Sigmoid colon (tissue), 6 donors: ENCODE measurements at regions not wholly inside any gene's neighbourhood (a gene's known extent, or its start where the extent isn't known, plus 50 kb on each side); places are given as distances from the start of the nearest gene placed in this dataset.

ENCODE experiments used
- DNase-seq: peaks from one replicate; pipeline ENCODE4 v3.0.0-alpha.2; 2019
- H3K27ac ChIP-seq, 4 donors: fragments of 200-600 bp; sonication (generic); one replicate each; pipeline ENCODE4 v1.5.1; 2016 to 2019; ENCODE audit warnings: mild to moderate bottlenecking in 1 of 4
- H3K27me3 ChIP-seq, 3 donors: fragments of 200-600 bp; sonication (generic); one replicate each; pipeline ENCODE4 v1.5.1; 2019; ENCODE audit warnings: mild to moderate bottlenecking in 1 of 3
- H3K36me3 ChIP-seq, 4 donors: fragments of 200-600 bp; sonication (generic); one replicate each; pipeline ENCODE4 v1.5.1; 2016 to 2019
- H3K4me1 ChIP-seq, 4 donors: fragments of 200-600 bp; sonication (generic); one replicate each; pipeline ENCODE4 v1.5.1; 2017 to 2019
- H3K4me3 ChIP-seq, 4 donors: fragments of 200-600 bp; sonication (generic); one replicate each; pipeline ENCODE4 v1.5.1; 2017 to 2019; ENCODE audit warnings: mild to moderate bottlenecking in 2 of 4, moderate library complexity in 1 of 4
- H3K9me3 ChIP-seq, 4 donors: fragments of 200-600 bp in 3 of 4; sonication (generic) in 3 of 4; one replicate each; pipeline versions ENCODE4 v1.5.1 to v1.6.1; 2013 to 2019
- CTCF ChIP-seq, 4 experiments: fragments of 450-650 bp in 3 of 4; fragments of 200-600 bp in 1 of 4; IDR thresholded peaks; one replicate each; pipeline ENCODE4 v1.5.1; 2016 to 2019; ENCODE audit warnings: antibody characterized with exemption in 4 of 4, mild to moderate bottlenecking in 3 of 4, moderate library complexity in 2 of 4
- EP300 ChIP-seq, 4 donors: sonication (generic); formaldehyde crosslinking; IDR thresholded peaks; one replicate each; pipeline ENCODE4 v1.6.1; 2017; ENCODE audit warnings: antibody characterized with exemption in 4 of 4
- POLR2A ChIP-seq, 2 donors: fragments of 450-650 bp; IDR thresholded peaks; one replicate each; pipeline ENCODE4 v1.6.1; 2016; ENCODE audit warnings: antibody characterized with exemption in 2 of 2, mild to moderate bottlenecking in 2 of 2, moderate library complexity in 2 of 2
- POLR2AphosphoS5 ChIP-seq, 4 donors: sonication (generic); formaldehyde crosslinking; IDR thresholded peaks; one replicate each; pipeline ENCODE4 v1.6.1; 2017; ENCODE audit warnings: antibody characterized with exemption in 4 of 4
- WGBS, 2 donors: extraction: QIAGEN DNeasy Blood & Tissue Kit; methylation state at CpG; one replicate each; pipeline ENCODE4 v1.1.7; 2013; 5-methylcytosine and 5-hydroxymethylcytosine counted together
- intact Hi-C: fragments of 100-400 bp; cut with DNase I; formaldehyde crosslinking; loops from one replicate; pipeline ENCODE4 v1.15.1; 2023
- donor health status: healthy with polysubstance abuse.
- donor health status: healthy.

- H3K4me3 ChIP-seq = no peak overlapping the region
- H3K36me3 ChIP-seq = no peaks in the 10 kb centered on the region
- H3K4me1 ChIP-seq = no peaks in the 10 kb centered on the region
- H3K27ac ChIP-seq = no peak overlapping the region
- WGBS, 2 donors = 85 to 88% methylated on average over 3 of the region's 3 CpGs
- no peaks in the 10 kb centered on the region for H3K27me3 ChIP-seq
- intact Hi-C loops = no loop called here
- H3K9me3 ChIP-seq = no peaks in the 10 kb centered on the region
- TF ChIP-seq CTCF (IDR thresholded peaks at IDR 0.05) (no peak), EP300 (IDR thresholded peaks at IDR 0.05) (no peak), POLR2AphosphoS5 (IDR thresholded peaks at IDR 0.05) (no peak), POLR2A (IDR thresholded peaks at IDR 0.05) (no peak)
- DNase-seq = no peak
Observed at GRCh38 chr3:117752984-117753717, 1043.6 kb downstream of the TUSC7 start.

- DNase-seq = no peak
- Histone ChIP-seq H3K4me3 (no peak overlapping the region), H3K36me3 (no peaks in the 10 kb centered on the region), H3K27me3 (no peaks in the 10 kb centered on the region), H3K9me3 (no peaks in the 10 kb centered on the region), H3K4me1 (no peaks in the 10 kb centered on the region), H3K27ac (no peak overlapping the region)
- TF ChIP-seq CTCF (IDR thresholded peaks at IDR 0.05) = no peak
- no peak for TF ChIP-seq POLR2A (IDR thresholded peaks at IDR 0.05)
- no peak for TF ChIP-seq POLR2AphosphoS5 (IDR thresholded peaks at IDR 0.05)
- no peak for TF ChIP-seq EP300 (IDR thresholded peaks at IDR 0.05)
- 49 to 76% methylated on average over 2 of the region's 2 CpGs for WGBS, 2 donors
- intact Hi-C loops = no loop called here
Observed at GRCh38 chr3:117754058-117754457, 1044.5 kb downstream of the TUSC7 start.

GRCh38 chr3:117754841-117755240 lies 1045.3 kb downstream of the TUSC7 start:
- TF ChIP-seq POLR2AphosphoS5 (IDR thresholded peaks at IDR 0.05) (no peak), CTCF (IDR thresholded peaks at IDR 0.05) (no peak), EP300 (IDR thresholded peaks at IDR 0.05) (no peak), POLR2A (IDR thresholded peaks at IDR 0.05) (no peak)
- Histone ChIP-seq H3K4me1 (no peaks in the 10 kb centered on the region), H3K9me3 (no peaks in the 10 kb centered on the region), H3K36me3 (no peaks in the 10 kb centered on the region), H3K27me3 (no peaks in the 10 kb centered on the region), H3K4me3 (no peak overlapping the region), H3K27ac (no peak overlapping the region)
- no peak for DNase-seq
- intact Hi-C loops = no loop called here
- 26 to 80% methylated on average over 2 of the region's 2 CpGs for WGBS, 2 donors

GRCh38 chr3:117756563-117756962 lies 1047.0 kb downstream of the TUSC7 start:
- H3K9me3 ChIP-seq = no peaks in the 10 kb centered on the region
- H3K27ac ChIP-seq = no peak overlapping the region
- no peaks in the 10 kb centered on the region for H3K36me3 ChIP-seq
- DNase-seq = no peak
- no peak for TF ChIP-seq CTCF (IDR thresholded peaks at IDR 0.05)
- TF ChIP-seq EP300 (IDR thresholded peaks at IDR 0.05) = no peak
- TF ChIP-seq POLR2AphosphoS5 (IDR thresholded peaks at IDR 0.05) = no peak
- no peak for TF ChIP-seq POLR2A (IDR thresholded peaks at IDR 0.05)
- intact Hi-C loops = no loop called here
- WGBS, 2 donors = 39 to 54% methylated on average over 3 of the region's 3 CpGs
- H3K4me1 ChIP-seq = peaks cover 0 to under 1% (median under 1%) of the 10 kb centered on the region in 4 donors
- no peaks in the 10 kb centered on the region for H3K27me3 ChIP-seq
- H3K4me3 ChIP-seq = no peak overlapping the region
